HG03135 (cell line): ENCODE measurements at regions not wholly inside any gene's neighbourhood (a gene's known extent, or its start where the extent isn't known, plus 50 kb on each side); places are given as distances from the start of the nearest gene placed in this dataset.

ENCODE experiments used
- ATAC-seq: cut with Tn5 transposase; IDR thresholded peaks from one replicate; pipeline ENCODE4 v1.9.1; 2021; ENCODE audit warnings: mild to moderate bottlenecking, moderate library complexity; ENCODE audit not compliant: unreplicated experiment

- ATAC-seq, result no peak
Measured at GRCh38 chr1:208298593-208299269, 54.5 kb upstream of the PLXNA2 start.

GRCh38 chr1:208300084-208300770 lies 56.0 kb upstream of the PLXNA2 start:
- ATAC-seq, result no peak

- no peak for ATAC-seq
Measured at GRCh38 chr1:208302699-208303238, 58.6 kb upstream of the PLXNA2 start.

- ATAC-seq, result no peak
Measured at GRCh38 chr1:208303743-208304712, 59.8 kb upstream of the PLXNA2 start.

- no peak for ATAC-seq
Measured at GRCh38 chr1:208308221-208308620, 64.0 kb upstream of the PLXNA2 start.

- ATAC-seq, result no peak
Measured at GRCh38 chr1:208309771-208310170, 65.6 kb upstream of the PLXNA2 start.

- ATAC-seq, result no peak
Measured at GRCh38 chr1:208312706-208313105, 68.5 kb upstream of the PLXNA2 start.

- no peak for ATAC-seq
Measured at GRCh38 chr1:208314431-208314830, 70.2 kb upstream of the PLXNA2 start.

GRCh38 chr1:208318150-208318734 lies 74.1 kb upstream of the PLXNA2 start:
- no peak for ATAC-seq

GRCh38 chr1:208324005-208324404 lies 79.8 kb upstream of the PLXNA2 start:
- ATAC-seq, result no peak

- no peak for ATAC-seq
Measured at GRCh38 chr1:208326033-208326432, 81.8 kb upstream of the PLXNA2 start.

- ATAC-seq, result no peak
Measured at GRCh38 chr1:208329300-208329699, 85.1 kb upstream of the PLXNA2 start.

- ATAC-seq, result no peak
Measured at GRCh38 chr1:208332036-208332773, 88.0 kb upstream of the PLXNA2 start.

- ATAC-seq, result no peak
Measured at GRCh38 chr1:208332774-208333126, 88.6 kb upstream of the PLXNA2 start.

- ATAC-seq, result no peak
Measured at GRCh38 chr1:208333676-208334075, 89.5 kb upstream of the PLXNA2 start.

GRCh38 chr1:208335371-208336136 lies 91.4 kb upstream of the PLXNA2 start:
- no peak for ATAC-seq

- ATAC-seq, result no peak
Measured at GRCh38 chr1:208336137-208336518, 91.9 kb upstream of the PLXNA2 start.

- ATAC-seq, result no peak
Measured at GRCh38 chr1:208339911-208340310, 95.7 kb upstream of the PLXNA2 start.

GRCh38 chr1:208343226-208343625 lies 99.0 kb upstream of the PLXNA2 start:
- ATAC-seq, result no peak
